ENCODE measurements at regions not wholly inside any gene's neighbourhood (a gene's known extent, or its start where the extent isn't known, plus 50 kb on each side); places are given as distances from the start of the nearest gene placed in this dataset.

DNA sequence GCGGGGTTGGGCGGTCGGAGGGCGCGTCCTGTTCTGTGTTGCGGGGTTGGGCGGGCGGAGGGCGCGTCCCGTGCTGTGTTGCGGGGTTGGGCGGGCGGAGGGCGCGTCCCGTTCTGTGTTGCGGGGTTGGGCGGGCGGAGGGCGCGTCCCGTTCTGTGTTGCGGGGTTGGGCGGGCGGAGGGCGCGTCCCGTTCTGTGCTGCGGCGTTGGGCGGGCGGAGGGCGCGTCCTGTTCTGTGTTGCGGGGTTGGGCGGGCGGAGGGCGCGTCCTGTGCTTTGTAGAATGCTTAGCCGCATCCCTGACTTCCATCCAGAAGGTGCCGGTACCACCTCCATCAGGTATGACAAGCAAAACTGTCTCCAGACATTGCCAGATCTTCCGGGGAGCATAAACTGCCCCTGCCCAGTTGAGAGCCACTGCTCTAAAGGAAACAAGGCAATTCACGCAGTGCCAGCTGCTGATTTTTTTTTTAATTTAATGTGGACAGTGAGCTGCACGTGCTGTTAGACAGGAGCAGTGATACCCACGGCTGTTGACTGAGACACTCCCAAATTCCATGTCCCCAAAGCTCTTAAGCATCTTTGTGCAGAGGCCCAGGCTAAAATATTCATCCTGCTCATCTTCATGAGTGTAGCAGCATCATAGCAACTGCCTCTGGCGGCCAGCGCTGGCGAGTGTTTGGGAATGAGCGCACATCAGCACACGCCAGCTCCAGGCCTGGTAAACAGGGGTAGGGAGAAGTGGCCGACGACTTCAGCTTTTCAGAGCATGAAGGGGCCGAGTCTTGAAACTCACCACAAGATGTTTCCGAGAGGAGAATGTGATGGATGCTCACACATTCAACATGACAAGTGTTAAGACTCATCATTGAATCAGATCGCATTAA lies 284.4 kb upstream of the CDH4 start:
- no peak for DNase-seq (ENCODE audit: low read depth)
- H3K4me3 ChIP-seq (ENCODE audit: low read depth, low read length), result no peak overlapping the region
- no peak for TF ChIP-seq CTCF (conservative IDR thresholded peaks at IDR 0.05; ENCODE audit: low read depth, low read length)

DNA sequence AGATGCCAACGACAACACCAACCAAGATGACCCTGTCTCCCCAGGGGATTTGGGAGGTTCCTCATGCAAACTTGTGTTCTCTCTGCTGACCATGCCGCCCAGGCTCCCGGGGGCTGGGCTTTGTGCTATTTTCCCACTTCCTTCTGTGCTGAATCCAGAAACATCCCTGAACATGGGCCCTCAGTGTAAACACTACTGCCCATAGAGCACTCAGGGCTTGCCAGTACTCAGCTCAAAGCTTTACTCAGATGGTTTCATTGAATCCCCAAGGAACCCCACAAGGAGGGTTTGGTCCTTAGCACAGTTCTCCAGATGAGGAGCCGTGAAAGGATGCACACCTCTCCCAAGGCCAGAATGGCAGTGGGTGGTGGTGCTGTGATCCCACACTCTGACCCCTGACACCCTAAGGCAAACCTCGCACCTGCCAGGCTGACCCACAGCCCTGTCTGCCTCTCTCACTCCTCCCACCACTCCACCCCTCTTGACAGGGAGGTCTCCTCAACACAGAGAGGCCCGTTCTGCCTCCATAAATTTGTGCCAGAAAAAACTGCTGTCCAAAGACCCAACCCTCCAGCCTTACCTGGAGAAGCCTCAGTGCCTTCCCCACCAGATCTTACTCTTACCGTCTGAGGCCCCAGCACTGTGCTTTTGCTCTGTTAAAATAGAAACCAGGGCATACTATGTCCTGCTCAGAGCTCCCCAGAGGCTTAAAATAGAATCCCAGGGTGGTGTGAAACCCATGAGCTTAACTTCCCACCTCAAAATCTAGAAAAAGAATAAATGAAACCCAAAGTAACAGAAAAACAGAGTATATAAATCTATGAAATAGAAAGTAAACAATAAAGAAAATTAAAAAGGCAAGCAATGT lies 283.0 kb upstream of the CDH4 start:
- no peak for DNase-seq (ENCODE audit: low read depth)
- no peak for TF ChIP-seq CTCF (conservative IDR thresholded peaks at IDR 0.05; ENCODE audit: low read depth, low read length)
- H3K4me3 ChIP-seq (ENCODE audit: low read depth, low read length), result no peak overlapping the region

DNA sequence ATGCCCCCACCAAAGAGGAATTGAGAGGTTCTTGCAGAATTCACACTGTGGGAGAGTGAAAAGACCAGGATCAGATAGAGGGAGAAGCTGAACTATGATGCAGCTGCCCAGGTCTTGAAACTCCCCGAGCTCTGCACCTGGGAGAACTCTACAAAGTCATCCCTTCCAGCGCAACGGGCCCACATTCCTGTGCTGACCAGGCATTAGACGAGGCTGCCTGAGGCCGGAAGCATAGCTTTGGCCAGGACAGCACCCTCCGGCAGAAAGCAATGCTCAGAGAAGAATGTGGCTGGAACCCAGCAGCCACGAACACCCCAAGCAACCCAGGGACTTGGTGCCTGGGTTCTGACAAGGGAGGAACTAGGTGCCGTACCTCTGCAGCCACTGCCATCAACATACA lies 281.5 kb upstream of the CDH4 start:
- H3K4me3 ChIP-seq (ENCODE audit: low read depth, low read length), result no peak overlapping the region
- no peak for TF ChIP-seq CTCF (conservative IDR thresholded peaks at IDR 0.05; ENCODE audit: low read depth, low read length)
- DNase-seq (ENCODE audit: low read depth), result no peak

GRCh38 chr20:60974022-60974421 lies 278.0 kb upstream of the CDH4 start:
- no peak for TF ChIP-seq CTCF (conservative IDR thresholded peaks at IDR 0.05; ENCODE audit: low read depth, low read length)
- no peak for DNase-seq (ENCODE audit: low read depth)

DNA sequence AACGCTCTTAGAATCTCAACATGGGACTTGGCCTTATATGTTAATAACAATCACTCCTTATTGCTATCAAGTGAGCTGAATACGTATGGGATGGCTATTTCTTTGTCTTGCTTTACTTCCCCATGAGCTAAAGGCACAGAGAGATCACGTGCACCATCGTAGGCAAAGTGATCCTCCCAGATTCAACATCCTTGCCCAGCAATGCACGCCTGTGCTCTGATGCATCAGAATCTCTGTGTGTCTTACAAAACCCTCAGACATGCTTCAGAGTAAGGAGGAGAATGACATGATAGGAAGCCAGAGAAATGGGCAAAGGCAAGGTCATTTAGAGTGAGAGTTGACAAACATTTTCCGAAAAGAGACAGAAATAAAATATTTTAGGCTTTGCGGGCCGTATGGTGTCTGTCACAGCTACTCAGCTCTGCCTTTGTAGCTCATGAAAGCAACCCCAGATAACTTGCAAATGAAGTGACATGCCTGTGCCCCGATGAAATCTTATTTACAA lies 277.6 kb upstream of the CDH4 start:
- TF ChIP-seq CTCF (conservative IDR thresholded peaks at IDR 0.05; ENCODE audit: low read depth, low read length), result no peak
- DNase-seq (ENCODE audit: low read depth), result no peak
- no peak overlapping the region for H3K4me3 ChIP-seq (ENCODE audit: low read depth, low read length)

More at GRCh38 chr20:60974022-60974421, 278.0 kb upstream of the CDH4 start:
- no peak overlapping the region for H3K4me3 ChIP-seq (ENCODE audit: low read depth, low read length)

- no peak overlapping the region for H3K4me3 ChIP-seq (ENCODE audit: low read depth, low read length)
- DNase-seq (ENCODE audit: low read depth), result no peak
- TF ChIP-seq CTCF (conservative IDR thresholded peaks at IDR 0.05; ENCODE audit: low read depth, low read length), result no peak
These were observed 275.9 kb upstream of the CDH4 start for GRCh38 chr20:60976139-60976538.
